Panc1 (cell line): ENCODE measurements at regions not wholly inside any gene's neighbourhood (a gene's known extent, or its start where the extent isn't known, plus 50 kb on each side); places are given as distances from the start of the nearest gene placed in this dataset.

Experiments
- ATAC-seq: fragments of 200-7000 bp; cut with Tn5 transposase; 2 replicates; pipeline ENCODE4 v1.9.1; 2020; ENCODE audit warnings: mild to moderate bottlenecking, moderate library complexity
- BruUV-seq: library from RNA; stranded (reverse); fragments of 400-500 nt; replicated peaks from 2 replicates; lab custom pipeline; 2021; lab: Mats Ljungman, UMichigan
- CTCF ChIA-PET: fragments of 300-600 bp; sonication (Branson Sonifier 250); formaldehyde crosslinking; loops from one replicate; lab custom pipeline; 2022; ENCODE audit warnings: antibody characterized with exemption; lab: Charles Lee
- POLR2A ChIA-PET: fragments of 300-600 bp; sonication (Branson Sonifier 250); formaldehyde crosslinking; loops from one replicate; lab custom pipeline; 2022; ENCODE audit warnings: antibody characterized with exemption; lab: Charles Lee
- DNase-seq: peaks from one replicate; pipeline ENCODE4 v3.0.0-alpha.2; 2010; ENCODE audit warnings: low read depth, low spot score
- H3K27ac ChIP-seq: 2 replicates; pipeline ENCODE4 v1.5.1; 2011; ENCODE audit warnings: mild to moderate bottlenecking, low read length, inconsistent platforms
- H3K27me3 ChIP-seq: fragments of 200-500 bp; sonication (Bioruptor generic); 2 replicates; pipeline ENCODE4 v1.6.0; 2014; ENCODE audit warnings: low read length, inconsistent platforms; ENCODE audit not compliant: control insufficient read depth, insufficient read depth
- H3K36me3 ChIP-seq: fragments of 200-500 bp; sonication (Bioruptor generic); 2 replicates; pipeline ENCODE4 v1.5.1; 2014; ENCODE audit warnings: inconsistent platforms, mild to moderate bottlenecking, low read length, moderate library complexity; ENCODE audit not compliant: control insufficient read depth, insufficient read depth
- H3K4me1 ChIP-seq: 2 replicates; pipeline ENCODE4 v1.5.1; 2011; ENCODE audit warnings: inconsistent platforms, mild to moderate bottlenecking, low read length, moderate library complexity; ENCODE audit not compliant: control insufficient read depth, insufficient read depth
- H3K4me3 ChIP-seq, 2 experiments: 2 replicates each; pipeline ENCODE4 v1.5.1; 2011 to 2012; ENCODE audit warnings: low read depth in 2 of 2, low read length in 2 of 2, mild to moderate bottlenecking in 2 of 2, inconsistent platforms in 1 of 2, moderate library complexity in 1 of 2
- H3K9me3 ChIP-seq: fragments of 200-500 bp; sonication (Bioruptor generic); 2 replicates; pipeline ENCODE4 v1.5.1; 2014; ENCODE audit warnings: low read depth, mild to moderate bottlenecking, inconsistent platforms, low read length, moderate library complexity; ENCODE audit not compliant: control insufficient read depth, insufficient read depth
- CTCF ChIP-seq: fragments of 450-650 bp; IDR thresholded peaks from 2 replicates; pipeline ENCODE4 v1.5.1; 2017; ENCODE audit warnings: mild to moderate bottlenecking
- POLR2AphosphoS5 ChIP-seq: IDR thresholded peaks from 2 replicates; pipeline ENCODE4 v1.6.1; 2012; ENCODE audit warnings: mild to moderate bottlenecking, low read depth, low read length, moderate library complexity
- REST ChIP-seq, 2 experiments: IDR thresholded peaks; 2 replicates each; pipeline ENCODE4 v1.6.1; 2011 to 2012; ENCODE audit warnings: low read depth in 2 of 2, control low read depth in 1 of 2, low read length in 1 of 2, mild to moderate bottlenecking in 1 of 2, moderate library complexity in 1 of 2; ENCODE audit not compliant: insufficient read depth in 1 of 2
- SIN3A ChIP-seq: IDR thresholded peaks from 2 replicates; pipeline ENCODE4 v1.6.1; 2012; ENCODE audit warnings: low read depth, mild to moderate bottlenecking, low read length, moderate library complexity, borderline replicate concordance; ENCODE audit not compliant: insufficient read depth
- TCF7L2 ChIP-seq: IDR thresholded peaks from 2 replicates; pipeline ENCODE4 v1.6.1; 2011; ENCODE audit warnings: mild to moderate bottlenecking, low read depth, low read length, inconsistent platforms
- in situ Hi-C: cut with HindIII; loops from 2 replicates; pipeline ENCODE4 v1.10.0; 2016; ENCODE audit warnings: low sequenced_read_pairs, low pct_unique_long_range_greater_than_20kb
- intact Hi-C: fragments of 100-400 bp; cut with micrococcal nuclease; formaldehyde crosslinking; loops from one replicate; pipeline ENCODE4 v1.10.0; 2022; ENCODE audit not compliant: unreplicated experiment

GRCh38 chr6:153858529-153858928 is 180.5 kb upstream of the OPRM1 start:
- ATAC-seq, result no peak
- Histone ChIP-seq H3K27ac (no peak overlapping the region), H3K27me3 (no peaks in the 10 kb centered on the region), H3K4me1 (no peaks in the 10 kb centered on the region), H3K36me3 (no peaks in the 10 kb centered on the region), H3K9me3 (no peaks in the 10 kb centered on the region), H3K4me3 (no peak overlapping the region)
- TF ChIP-seq CTCF, result no peak
- CTCF ChIA-PET, result no interaction called here
- intact Hi-C loops (no loop called here), in situ Hi-C loops (no loop called here)
- BruUV-seq, result no TSS peak
- POLR2A ChIA-PET, result no interaction called here
- no peak for DNase-seq

GRCh38 chr6:153856929-153857376 is 182.1 kb upstream of the OPRM1 start:
- in situ Hi-C loops (no loop called here), intact Hi-C loops (no loop called here)
- Histone ChIP-seq H3K4me1 (no peaks in the 10 kb centered on the region), H3K9me3 (no peaks in the 10 kb centered on the region), H3K27me3 (no peaks in the 10 kb centered on the region), H3K27ac (no peak overlapping the region), H3K36me3 (no peaks in the 10 kb centered on the region), H3K4me3 (no peak overlapping the region)
- ChIA-PET CTCF (no interaction called here), POLR2A (no interaction called here)
- ATAC-seq (no peak), DNase-seq (no peak)
- TF ChIP-seq REST (IDR thresholded peaks at IDR 0.05; ENCODE audit: insufficient read depth in 1 of 2, low read depth in 2 of 2, low read length in 1 of 2) (no peak), CTCF (no peak), POLR2AphosphoS5 (no peak), SIN3A (no peak), TCF7L2 (no peak)
- no TSS peak for BruUV-seq

GRCh38 chr6:153852481-153852880 is 186.6 kb upstream of the OPRM1 start:
- no peak for TF ChIP-seq CTCF
- no peak for TF ChIP-seq TCF7L2
- TF ChIP-seq SIN3A, result no peak
- no peak for TF ChIP-seq POLR2AphosphoS5
- TF ChIP-seq REST (IDR thresholded peaks at IDR 0.05; ENCODE audit: insufficient read depth in 1 of 2, low read depth in 2 of 2, low read length in 1 of 2), result no peak
- in situ Hi-C loops, result no loop called here
- CTCF ChIA-PET, result no interaction called here
- BruUV-seq, result no TSS peak
- no peaks in the 10 kb centered on the region for H3K9me3 ChIP-seq
- no peaks in the 10 kb centered on the region for H3K36me3 ChIP-seq
- POLR2A ChIA-PET, result no interaction called here
- H3K27ac ChIP-seq, result no peak overlapping the region
- intact Hi-C loops, result no loop called here
- DNase-seq (no peak), ATAC-seq (no peak)
- H3K4me3 ChIP-seq, result no peak overlapping the region
- no peaks in the 10 kb centered on the region for H3K4me1 ChIP-seq
- no peaks in the 10 kb centered on the region for H3K27me3 ChIP-seq
